IMR-90 (cell line): ENCODE measurements at regions not wholly inside any gene's neighbourhood (a gene's known extent, or its start where the extent isn't known, plus 50 kb on each side); places are given as distances from the start of the nearest gene placed in this dataset.

Experiments
- ATAC-seq: fragments of 200-7000 bp; cut with Tn5 transposase; 2 replicates; pipeline ENCODE4 v1.9.1; 2020; ENCODE audit warnings: low read depth, mild to moderate bottlenecking, moderate library complexity
- BruUV-seq: library from RNA; stranded (reverse); fragments of 400-500 nt; replicated peaks from 2 replicates; lab custom pipeline; 2021; lab: Mats Ljungman, UMichigan
- CTCF ChIA-PET: fragments of 300-600 bp; formaldehyde crosslinking; extraction: SDS; loops from one replicate; lab custom pipeline; 2021; ENCODE audit warnings: antibody characterized with exemption; lab: Yijun Ruan, JAX
- POLR2A ChIA-PET: fragments of 300-600 bp; sonication (Branson Sonifier 250); formaldehyde crosslinking; loops from one replicate; lab custom pipeline; 2022; ENCODE audit warnings: antibody characterized with exemption; ENCODE audit not compliant: unreplicated experiment; lab: Charles Lee
- DNase-seq: peaks from one replicate; pipeline ENCODE4 v3.0.0; 2013
- H2AFZ ChIP-seq: replicated peaks from 2 replicates; pipeline ENCODE3; 2013; ENCODE audit warnings: low read length, mild to moderate bottlenecking; ENCODE audit not compliant: poor library complexity
- H2AK5ac ChIP-seq: 2 replicates; pipeline ENCODE4 v1.6.1; 2013; ENCODE audit warnings: low read depth, low read length, inconsistent platforms
- H2AK9ac ChIP-seq: replicated peaks from 2 replicates; pipeline ENCODE3; 2013; ENCODE audit warnings: mild to moderate bottlenecking, low read depth, low read length, moderate library complexity; ENCODE audit not compliant: poor library complexity
- H2BK120ac ChIP-seq: 2 replicates; pipeline ENCODE4 v1.6.1; 2013; ENCODE audit warnings: low read depth, low read length, inconsistent platforms
- H2BK15ac ChIP-seq: 3 replicates; pipeline ENCODE4 v1.6.1; 2013; ENCODE audit warnings: low read depth, low read length, inconsistent platforms
- H2BK20ac ChIP-seq: 2 replicates; pipeline ENCODE4 v1.6.1; 2013; ENCODE audit warnings: low read depth, mild to moderate bottlenecking, inconsistent platforms, low read length, moderate library complexity
- H2BK5ac ChIP-seq: 2 replicates; pipeline ENCODE4 v1.6.1; 2013; ENCODE audit warnings: mild to moderate bottlenecking, low read depth, low read length, inconsistent platforms; ENCODE audit not compliant: poor library complexity, severe bottlenecking
- H3K14ac ChIP-seq: replicated peaks from 2 replicates; pipeline ENCODE4 v1.6.1; 2013; ENCODE audit warnings: low read depth, low read length, inconsistent platforms
- H3K18ac ChIP-seq: 2 replicates; pipeline ENCODE4 v1.6.1; 2013; ENCODE audit warnings: low read depth, low read length, control low read depth
- H3K23ac ChIP-seq: 2 replicates; pipeline ENCODE4 v1.6.1; 2013; ENCODE audit warnings: low read depth, low read length, inconsistent platforms
- H3K27ac ChIP-seq: 2 replicates; pipeline ENCODE4 v1.5.1; 2013; ENCODE audit warnings: mild to moderate bottlenecking, control low read depth, low read length; ENCODE audit not compliant: insufficient read depth
- H3K27me3 ChIP-seq: 2 replicates; pipeline ENCODE4 v1.6.1; 2013; ENCODE audit warnings: low read length; ENCODE audit not compliant: control insufficient read depth, insufficient read depth
- H3K36me3 ChIP-seq: 2 replicates; pipeline ENCODE4 v1.6.1; 2013; ENCODE audit warnings: low read length, mixed read lengths; ENCODE audit not compliant: control insufficient read depth, insufficient read depth
- H3K4ac ChIP-seq: 2 replicates; pipeline ENCODE4 v1.6.1; 2013; ENCODE audit warnings: low read depth, low read length, inconsistent platforms
- H3K4me1 ChIP-seq: 2 replicates; pipeline ENCODE4 v1.6.1; 2013; ENCODE audit warnings: low read length, mixed read lengths; ENCODE audit not compliant: control insufficient read depth, insufficient read depth
- H3K4me2 ChIP-seq: 2 replicates; pipeline ENCODE4 v1.6.1; 2013; ENCODE audit warnings: low read depth, mild to moderate bottlenecking, control low read depth, low read length, moderate library complexity
- H3K4me3 ChIP-seq: 2 replicates; pipeline ENCODE4 v1.5.1; 2013; ENCODE audit warnings: low read depth, mild to moderate bottlenecking, control low read depth, low read length, moderate library complexity; ENCODE audit not compliant: insufficient read depth
- H3K56ac ChIP-seq: 2 replicates; pipeline ENCODE4 v1.6.1; 2013; ENCODE audit warnings: low read length, inconsistent platforms; ENCODE audit not compliant: insufficient read depth; ENCODE audit errors: extremely low read depth
- H3K79me1 ChIP-seq, 2 experiments: 2 replicates each; pipeline ENCODE4 v1.6.1; 2013; ENCODE audit warnings: low read length in 2 of 2, inconsistent platforms in 1 of 2, low read depth in 1 of 2
- H3K9ac ChIP-seq: 2 replicates; pipeline ENCODE4 v1.6.1; 2013; ENCODE audit warnings: low read depth, low read length, control low read depth
- H3K9me1 ChIP-seq: 2 replicates; pipeline ENCODE4 v1.6.1; 2013; ENCODE audit warnings: low read length, inconsistent platforms; ENCODE audit not compliant: insufficient read depth
- H3K9me3 ChIP-seq: 2 replicates; pipeline ENCODE4 v1.6.1; 2013; ENCODE audit warnings: low read length; ENCODE audit not compliant: control insufficient read depth, insufficient read depth
- H4K20me1 ChIP-seq: 2 replicates; pipeline ENCODE4 v1.6.1; 2013; ENCODE audit warnings: low read length, inconsistent platforms; ENCODE audit not compliant: insufficient read depth
- H4K5ac ChIP-seq: 2 replicates; pipeline ENCODE4 v1.6.1; 2013; ENCODE audit warnings: mild to moderate bottlenecking, low read depth, low read length, control low read depth
- H4K8ac ChIP-seq, 2 experiments: 2 replicates each; pipeline ENCODE4 v1.6.1; 2013; ENCODE audit warnings: low read depth in 2 of 2, low read length in 2 of 2, control low read depth in 1 of 2, inconsistent platforms in 1 of 2
- H4K91ac ChIP-seq: 2 replicates; pipeline ENCODE4 v1.6.1; 2013; ENCODE audit warnings: low read depth, low read length, inconsistent platforms; ENCODE audit not compliant: insufficient read depth
- CEBPB ChIP-seq: IDR thresholded peaks from 2 replicates; pipeline ENCODE4 v1.6.1; 2012; ENCODE audit warnings: low read depth, low read length, improper control_type of control experiment
- CHD1 ChIP-seq: IDR thresholded peaks from 2 replicates; pipeline ENCODE4 v1.6.1; 2012; ENCODE audit warnings: low read depth, low read length, improper control_type of control experiment
- CTCF ChIP-seq: conservative IDR thresholded peaks from 2 replicates; pipeline ENCODE4 v1.5.1; 2012; ENCODE audit warnings: mild to moderate bottlenecking, low read depth, low read length, improper control_type of control experiment
- ELK1 ChIP-seq: fragments of 150-350 bp; IDR thresholded peaks from 2 replicates; pipeline ENCODE4 v1.6.1; 2016; ENCODE audit warnings: low read depth, mild to moderate bottlenecking, low read length, moderate library complexity, borderline replicate concordance
- FOS ChIP-seq: fragments of 150-350 bp; IDR thresholded peaks from 2 replicates; pipeline ENCODE4 v1.6.1; 2016; ENCODE audit warnings: low read depth, low read length
- MAFK ChIP-seq: IDR thresholded peaks from 2 replicates; pipeline ENCODE4 v1.6.1; 2012; ENCODE audit warnings: low read depth, low read length, improper control_type of control experiment
- MAZ ChIP-seq: IDR thresholded peaks from 2 replicates; pipeline ENCODE4 v1.6.1; 2012; ENCODE audit warnings: low read depth, mild to moderate bottlenecking, low read length, improper control_type of control experiment, moderate library complexity, borderline replicate concordance
- MXI1 ChIP-seq: IDR thresholded peaks from 2 replicates; pipeline ENCODE4 v1.6.1; 2012; ENCODE audit warnings: low read depth, mild to moderate bottlenecking, low read length, moderate library complexity, borderline replicate concordance
- NFE2L2 ChIP-seq: fragments of 150-350 bp; IDR thresholded peaks from 2 replicates; pipeline ENCODE4 v1.6.1; 2016; ENCODE audit warnings: low read depth, mild to moderate bottlenecking, low read length
- POLR2A ChIP-seq: IDR thresholded peaks from 2 replicates; pipeline ENCODE4 v1.6.1; 2012; ENCODE audit warnings: mild to moderate bottlenecking, low read depth, low read length
- RCOR1 ChIP-seq: IDR thresholded peaks from 2 replicates; pipeline ENCODE4 v1.6.1; 2012; ENCODE audit warnings: mild to moderate bottlenecking, low read length, improper control_type of control experiment; ENCODE audit not compliant: insufficient replicate concordance
- RFX5 ChIP-seq: IDR thresholded peaks from 2 replicates; pipeline ENCODE4 v1.8.0; 2012; ENCODE audit warnings: low read depth, mild to moderate bottlenecking, low read length, moderate library complexity
- SMC3 ChIP-seq: fragments of 150-350 bp; IDR thresholded peaks from 2 replicates; pipeline ENCODE4 v1.6.1; 2016; ENCODE audit warnings: low read depth, mild to moderate bottlenecking, antibody characterized with exemption, low read length, moderate library complexity
- USF2 ChIP-seq: fragments of 150-350 bp; IDR thresholded peaks from 2 replicates; pipeline ENCODE4 v1.6.1; 2017; ENCODE audit warnings: mild to moderate bottlenecking, antibody characterized with exemption, low read length, low read depth
- dilution Hi-C: fragments of 300-500 bp; cut with HindIII; formaldehyde crosslinking; loops from one replicate; pipeline ENCODE4 v1.14.3; 2018; ENCODE audit warnings: low sequenced_read_pairs; ENCODE audit not compliant: unreplicated experiment
- in situ Hi-C: fragments of 300-500 bp; cut with MboI; formaldehyde crosslinking; loops from 3 replicates; pipeline ENCODE4 v1.14.3; 2019; ENCODE audit warnings: low sequenced_read_pairs, inconsistent platforms, mixed read lengths
- intact Hi-C: fragments of 100-400 bp; cut with micrococcal nuclease; formaldehyde crosslinking; loops from 2 replicates; pipeline ENCODE4 v1.10.0; 2022

GRCh38 chr12:43118234-43118633 lies 433.8 kb downstream of the ADAMTS20 start:
- ChIA-PET POLR2A (no interaction called here), CTCF (no interaction called here)
- ATAC-seq (no peak), DNase-seq (no peak)
- Histone ChIP-seq H2BK20ac (no peak overlapping the region), H3K9ac (no peak overlapping the region), H3K4me1 (no peaks in the 10 kb centered on the region), H2BK15ac (no peak overlapping the region), H2AK9ac (no peak overlapping the region), H4K91ac (no peak overlapping the region), H2BK5ac (no peak overlapping the region), H3K9me1 (no peaks in the 10 kb centered on the region), H3K9me3 (no peaks in the 10 kb centered on the region), H3K18ac (no peak overlapping the region), H3K27me3 (peaks cover 3% of the 10 kb centered on the region; the same call in 1 of the 2 replicates), H2AK5ac (no peak overlapping the region), H2AFZ (no peak overlapping the region), H3K56ac (no peak overlapping the region), H2BK120ac (no peak overlapping the region), H3K27ac (no peak overlapping the region), H3K4me2 (no peak overlapping the region), H3K23ac (no peak overlapping the region), H3K36me3 (no peaks in the 10 kb centered on the region), H4K5ac (no peak overlapping the region), H3K79me1 (no peaks in the 10 kb centered on the region), H4K20me1 (no peaks in the 10 kb centered on the region), H3K4ac (no peak overlapping the region), H3K14ac (no peak overlapping the region), H4K8ac (no peak overlapping the region), H3K4me3 (no peak overlapping the region)
- dilution Hi-C loops (no loop called here), intact Hi-C loops (no loop called here), in situ Hi-C loops (no loop called here)
- no TSS peak for BruUV-seq
- no peak for TF ChIP-seq CHD1
- TF ChIP-seq MAFK: no peak
- TF ChIP-seq MAZ: no peak
- no peak for TF ChIP-seq MXI1
- no peak for TF ChIP-seq USF2
- no peak for TF ChIP-seq SMC3
- TF ChIP-seq RFX5: no peak
- no peak for TF ChIP-seq POLR2A
- no peak for TF ChIP-seq NFE2L2
- no peak for TF ChIP-seq CEBPB
- no peak for TF ChIP-seq RCOR1
- no peak for TF ChIP-seq CTCF
- no peak for TF ChIP-seq FOS
- no peak for TF ChIP-seq ELK1
